Mesendoderm (in vitro differentiated cells): ENCODE measurements at regions not wholly inside any gene's neighbourhood (a gene's known extent, or its start where the extent isn't known, plus 50 kb on each side); places are given as distances from the start of the nearest gene placed in this dataset.

ENCODE experiments used
- DNase-seq: peaks from one replicate; pipeline ENCODE4 v3.0.0; 2013
- H2AK5ac ChIP-seq: 2 replicates; pipeline ENCODE4 v1.6.1; 2013; ENCODE audit warnings: low read length, inconsistent platforms
- H2BK120ac ChIP-seq: 2 replicates; pipeline ENCODE4 v1.6.1; 2013; ENCODE audit warnings: low read depth, mild to moderate bottlenecking, low read length, moderate library complexity, mixed read lengths
- H2BK15ac ChIP-seq: replicated peaks from 2 replicates; pipeline ENCODE4 v1.6.1; 2013; ENCODE audit warnings: low read depth, mild to moderate bottlenecking, moderate library complexity
- H2BK5ac ChIP-seq: 2 replicates; pipeline ENCODE4 v1.6.1; 2013; ENCODE audit warnings: low read length, inconsistent platforms
- H3K18ac ChIP-seq: 2 replicates; pipeline ENCODE4 v1.6.1; 2013; ENCODE audit warnings: mild to moderate bottlenecking, low read length, mixed read lengths
- H3K23ac ChIP-seq: one replicate; pipeline ENCODE4 v1.6.1; 2013; ENCODE audit warnings: low read length
- H3K27ac ChIP-seq: 2 replicates; pipeline ENCODE4 v1.5.1; 2013; ENCODE audit warnings: low read depth, mild to moderate bottlenecking, inconsistent platforms, low read length, moderate library complexity
- H3K27me3 ChIP-seq: 2 replicates; pipeline ENCODE4 v1.6.1; 2013; ENCODE audit warnings: low read length, control low read depth, mild to moderate bottlenecking, inconsistent platforms; ENCODE audit not compliant: insufficient read depth, poor library complexity
- H3K36me3 ChIP-seq: 2 replicates; pipeline ENCODE4 v1.6.1; 2013; ENCODE audit warnings: low read length, inconsistent platforms; ENCODE audit not compliant: control insufficient read depth, insufficient read depth
- H3K4ac ChIP-seq: one replicate; pipeline ENCODE4 v1.6.1; 2013; ENCODE audit warnings: low read depth, mild to moderate bottlenecking, low read length, moderate library complexity
- H3K4me1 ChIP-seq: 2 replicates; pipeline ENCODE4 v1.6.1; 2013; ENCODE audit warnings: low read depth, low read length, inconsistent platforms; ENCODE audit not compliant: control insufficient read depth
- H3K4me2 ChIP-seq: 2 replicates; pipeline ENCODE4 v1.6.1; 2013; ENCODE audit warnings: low read length
- H3K4me3 ChIP-seq: 2 replicates; pipeline ENCODE4 v1.5.1; 2013; ENCODE audit warnings: mild to moderate bottlenecking, low read length
- H3K56ac ChIP-seq: one replicate; pipeline ENCODE4 v1.6.1; 2013; ENCODE audit warnings: low read length
- H3K79me1 ChIP-seq: 2 replicates; pipeline ENCODE4 v1.6.1; 2013; ENCODE audit warnings: low read length, inconsistent platforms
- H3K79me2 ChIP-seq: 2 replicates; pipeline ENCODE4 v1.6.1; 2013; ENCODE audit warnings: mild to moderate bottlenecking, low read length; ENCODE audit not compliant: control insufficient read depth, insufficient read depth
- H3K9ac ChIP-seq: 2 replicates; pipeline ENCODE4 v1.6.1; 2013; ENCODE audit warnings: low read length, inconsistent platforms
- H4K5ac ChIP-seq: one replicate; pipeline ENCODE4 v1.6.1; 2013; ENCODE audit warnings: low read length
- H4K8ac ChIP-seq: one replicate; pipeline ENCODE4 v1.6.1; 2013; ENCODE audit warnings: low read depth, mild to moderate bottlenecking, control low read depth, low read length, moderate library complexity
- WGBS: extraction: QIAGEN DNeasy Blood & Tissue Kit; methylation state at CpG from one replicate; pipeline ENCODE4 v1.1.7; 2013; ENCODE audit warnings: low lambda C conversion rate, missing lambda C conversion rate; ENCODE audit not compliant: insufficient coverage; ENCODE audit errors: extremely low coverage; 5-methylcytosine and 5-hydroxymethylcytosine counted together

DNA sequence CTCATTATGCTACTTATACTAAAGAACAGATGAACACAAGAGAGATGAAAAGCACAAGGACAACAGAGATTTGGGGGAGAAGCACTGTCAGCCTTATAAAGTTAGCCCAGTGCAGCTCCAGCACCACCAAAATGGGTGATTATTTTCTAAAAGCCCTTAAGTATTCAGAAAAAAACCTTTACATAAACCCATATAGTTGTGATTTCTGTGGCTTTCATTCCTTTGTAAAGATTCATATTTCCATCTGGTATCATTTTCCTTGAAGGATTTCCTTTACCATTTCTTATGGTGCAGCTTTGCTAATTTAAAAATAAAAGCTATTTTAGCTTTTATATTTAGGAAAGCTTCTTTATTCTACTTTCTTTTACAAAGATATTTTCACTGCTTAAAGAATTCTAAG lies 311.0 kb downstream of the TMEM167A start:
- no peaks in the 10 kb centered on the region for H3K79me1 ChIP-seq
- no peak overlapping the region for H3K9ac ChIP-seq
- no peak overlapping the region for H2BK5ac ChIP-seq
- no peaks in the 10 kb centered on the region for H3K79me2 ChIP-seq
- H3K27ac ChIP-seq, result no peak overlapping the region
- no peaks in the 10 kb centered on the region for H3K36me3 ChIP-seq
- no peak overlapping the region for H2BK120ac ChIP-seq
- no peak overlapping the region for H4K8ac ChIP-seq
- no peaks in the 10 kb centered on the region for H3K4me1 ChIP-seq
- H2AK5ac ChIP-seq, result no peak overlapping the region
- no peak overlapping the region for H3K4ac ChIP-seq
- H3K4me2 ChIP-seq, result no peak overlapping the region
- H4K5ac ChIP-seq, result no peak overlapping the region
- H3K56ac ChIP-seq, result no peak overlapping the region
- H2BK15ac ChIP-seq, result no peak overlapping the region
- no peaks in the 10 kb centered on the region for H3K27me3 ChIP-seq
- no peak overlapping the region for H3K23ac ChIP-seq
- H3K18ac ChIP-seq, result no peak overlapping the region
- H3K4me3 ChIP-seq, result no peak overlapping the region
- no peak for DNase-seq

DNA sequence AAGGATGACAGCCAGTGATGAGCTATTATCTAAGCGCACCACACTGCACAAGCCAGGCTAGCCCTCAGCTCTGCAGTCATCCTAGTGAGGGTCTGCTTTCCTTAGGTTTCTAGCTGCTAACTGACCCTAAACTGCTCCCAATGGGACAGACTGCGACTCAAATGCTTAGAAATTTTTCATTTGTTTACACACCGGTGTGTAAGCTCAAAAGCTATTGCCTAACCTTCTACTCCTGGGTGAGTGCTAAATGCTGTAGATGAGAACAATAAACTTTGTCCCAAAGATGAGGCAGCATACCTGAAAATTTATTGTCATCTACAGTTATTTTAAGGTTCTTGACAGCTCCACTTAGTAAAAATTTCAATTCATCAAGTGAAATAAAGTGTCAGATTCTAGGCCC lies 311.4 kb downstream of the TMEM167A start:
- H4K5ac ChIP-seq, result no peak overlapping the region
- no peaks in the 10 kb centered on the region for H3K79me2 ChIP-seq
- no peak overlapping the region for H3K18ac ChIP-seq
- no peak overlapping the region for H3K4ac ChIP-seq
- H3K27me3 ChIP-seq, result no peaks in the 10 kb centered on the region
- H3K4me2 ChIP-seq, result no peak overlapping the region
- no peak overlapping the region for H3K27ac ChIP-seq
- H2BK15ac ChIP-seq, result no peak overlapping the region
- no peak overlapping the region for H3K23ac ChIP-seq
- no peak overlapping the region for H2AK5ac ChIP-seq
- DNase-seq, result no peak
- no peak overlapping the region for H2BK120ac ChIP-seq
- H3K56ac ChIP-seq, result no peak overlapping the region
- H3K4me1 ChIP-seq, result no peaks in the 10 kb centered on the region
- no peak overlapping the region for H3K4me3 ChIP-seq
- H2BK5ac ChIP-seq, result no peak overlapping the region
- no peaks in the 10 kb centered on the region for H3K79me1 ChIP-seq
- no CpG with 5 or more reads among the region's 3 CpGs for WGBS
- H3K36me3 ChIP-seq, result no peaks in the 10 kb centered on the region
- H3K9ac ChIP-seq, result no peak overlapping the region
- no peak overlapping the region for H4K8ac ChIP-seq

DNA sequence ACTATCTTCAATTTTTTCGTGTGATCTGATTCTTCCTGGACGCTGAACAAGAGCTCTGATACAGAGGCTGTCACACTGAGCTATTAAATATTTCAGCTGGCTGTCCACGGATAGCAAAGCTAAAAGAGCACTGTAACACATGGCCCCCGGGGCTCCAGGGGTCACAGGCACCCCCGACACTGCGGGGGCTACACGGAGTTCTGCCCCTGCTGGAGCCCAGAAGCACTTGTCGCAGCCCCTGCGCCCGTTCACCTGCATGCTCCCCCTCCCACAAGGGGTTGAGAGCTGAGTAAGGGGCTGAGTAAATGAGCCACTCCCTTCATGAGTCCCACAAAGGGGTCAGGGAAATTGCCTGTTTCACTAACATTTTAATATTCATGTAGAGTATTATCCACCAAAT lies 316.3 kb downstream of the TMEM167A start:
- no peak overlapping the region for H3K4me3 ChIP-seq
- WGBS, result no CpG with 5 or more reads among the region's 10 CpGs
- no peak overlapping the region for H2AK5ac ChIP-seq
- H3K36me3 ChIP-seq, result no peaks in the 10 kb centered on the region
- H2BK120ac ChIP-seq, result no peak overlapping the region
- no peak overlapping the region for H2BK5ac ChIP-seq
- no peak overlapping the region for H3K23ac ChIP-seq
- no peaks in the 10 kb centered on the region for H3K4me1 ChIP-seq
- no peak overlapping the region for H3K4me2 ChIP-seq
- no peaks in the 10 kb centered on the region for H3K79me1 ChIP-seq
- no peaks in the 10 kb centered on the region for H3K27me3 ChIP-seq
- H2BK15ac ChIP-seq, result no peak overlapping the region
- no peaks in the 10 kb centered on the region for H3K79me2 ChIP-seq
- H3K18ac ChIP-seq, result no peak overlapping the region
- no peak overlapping the region for H3K56ac ChIP-seq
- H4K8ac ChIP-seq, result no peak overlapping the region
- H4K5ac ChIP-seq, result no peak overlapping the region
- H3K4ac ChIP-seq, result no peak overlapping the region
- H3K27ac ChIP-seq, result no peak overlapping the region
- no peak overlapping the region for H3K9ac ChIP-seq
- DNase-seq, result no peak

DNA sequence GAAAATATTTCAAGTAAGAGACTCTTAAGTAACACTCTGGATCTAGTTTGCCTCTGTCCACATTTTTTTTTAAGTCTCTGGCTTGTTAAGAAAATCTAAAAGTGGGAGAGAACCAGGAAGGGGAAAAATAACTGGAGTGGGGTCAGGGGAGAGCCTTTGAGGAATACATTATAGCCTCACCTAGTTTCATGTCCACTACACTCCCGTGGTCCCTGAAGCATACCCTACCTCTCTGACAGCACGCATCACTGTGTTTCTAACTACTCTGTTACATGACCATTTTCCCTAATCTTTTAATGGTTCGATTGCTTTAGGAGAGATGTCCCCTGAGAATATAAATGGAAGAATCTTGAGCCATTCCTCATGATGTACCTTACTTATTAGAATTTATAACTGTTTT lies 318.3 kb downstream of the TMEM167A start:
- Histone ChIP-seq H2BK5ac (no peak overlapping the region), H3K56ac (no peak overlapping the region), H3K4me2 (no peak overlapping the region), H2BK15ac (no peak overlapping the region), H4K8ac (no peak overlapping the region), H3K23ac (no peak overlapping the region), H4K5ac (no peak overlapping the region), H2BK120ac (no peak overlapping the region), H2AK5ac (no peak overlapping the region), H3K79me2 (no peaks in the 10 kb centered on the region), H3K36me3 (no peaks in the 10 kb centered on the region), H3K27me3 (no peaks in the 10 kb centered on the region), H3K4ac (no peak overlapping the region), H3K9ac (no peak overlapping the region), H3K4me1 (no peaks in the 10 kb centered on the region), H3K79me1 (no peaks in the 10 kb centered on the region), H3K27ac (no peak overlapping the region), H3K18ac (no peak overlapping the region), H3K4me3 (no peak overlapping the region)
- no CpG with 5 or more reads among the region's 3 CpGs for WGBS
- no peak for DNase-seq

DNA sequence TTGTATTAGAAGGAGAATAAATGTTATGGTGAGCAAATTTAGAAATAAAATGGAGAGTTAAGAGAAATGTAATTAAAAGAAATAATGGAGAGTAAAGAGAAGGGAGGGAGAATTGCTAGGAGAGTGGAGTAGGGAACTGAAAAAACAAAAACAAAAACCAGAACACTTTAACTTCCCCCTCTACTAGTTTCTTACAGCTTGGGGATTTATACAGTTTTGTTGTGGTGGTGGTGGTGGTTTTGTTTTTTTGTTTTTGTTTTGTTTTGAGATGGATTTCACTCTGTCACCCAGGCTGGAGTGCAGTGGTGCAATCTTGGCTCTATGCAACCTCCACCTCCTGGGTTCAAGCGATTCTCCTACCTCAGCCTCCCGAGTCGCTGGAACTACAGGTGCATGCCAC lies 322.4 kb downstream of the TMEM167A start:
- Histone ChIP-seq H3K79me1 (no peaks in the 10 kb centered on the region), H2AK5ac (no peak overlapping the region), H3K27ac (no peak overlapping the region), H3K4me2 (no peak overlapping the region), H3K36me3 (no peaks in the 10 kb centered on the region), H3K4me1 (no peaks in the 10 kb centered on the region), H3K27me3 (no peaks in the 10 kb centered on the region), H2BK5ac (no peak overlapping the region), H2BK120ac (no peak overlapping the region), H4K8ac (no peak overlapping the region), H4K5ac (no peak overlapping the region), H3K56ac (no peak overlapping the region), H2BK15ac (no peak overlapping the region), H3K9ac (no peak overlapping the region), H3K23ac (no peak overlapping the region), H3K4ac (no peak overlapping the region), H3K79me2 (no peaks in the 10 kb centered on the region), H3K4me3 (no peak overlapping the region), H3K18ac (no peak overlapping the region)
- no peak for DNase-seq
- WGBS, result no CpG with 5 or more reads among the region's 3 CpGs

DNA sequence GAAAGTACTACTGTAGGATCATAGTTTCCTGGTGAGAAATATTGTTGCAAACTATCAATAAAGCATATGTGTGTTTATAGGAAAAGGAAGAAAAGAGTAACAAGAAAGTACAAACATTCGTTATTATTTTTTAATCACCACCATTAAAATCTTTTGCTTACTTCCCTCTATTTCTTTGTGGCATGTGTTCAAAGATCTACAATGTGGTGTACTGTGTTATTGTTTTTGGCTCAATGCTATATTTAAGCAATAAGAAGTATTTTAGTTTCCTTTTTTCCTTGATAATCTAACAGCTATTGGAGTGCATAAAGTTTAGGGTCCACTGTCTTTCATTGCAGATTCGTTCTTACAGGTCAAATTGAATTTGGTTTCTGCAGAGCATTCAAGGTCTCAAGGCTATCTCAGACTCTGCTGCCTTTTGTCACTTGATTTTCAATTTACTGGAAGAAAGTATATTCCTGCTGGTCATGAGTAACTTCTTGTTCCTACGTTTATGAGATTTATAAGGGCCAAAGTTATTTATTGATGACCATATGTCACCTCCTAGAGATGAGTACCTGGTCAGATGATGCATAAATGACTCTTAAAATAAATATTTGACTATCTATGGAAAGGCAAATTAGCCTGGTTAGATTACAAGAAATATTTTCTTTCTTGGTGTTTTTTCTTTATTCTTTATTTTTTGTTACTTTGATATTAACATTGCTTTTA lies 323.0 kb downstream of the TMEM167A start:
- Histone ChIP-seq H3K4me2 (no peak overlapping the region), H4K5ac (no peak overlapping the region), H3K4me1 (no peaks in the 10 kb centered on the region), H3K56ac (no peak overlapping the region), H3K4me3 (no peak overlapping the region), H3K79me1 (no peaks in the 10 kb centered on the region), H2BK5ac (no peak overlapping the region), H3K9ac (no peak overlapping the region), H4K8ac (no peak overlapping the region), H2BK15ac (no peak overlapping the region), H3K79me2 (no peaks in the 10 kb centered on the region), H2AK5ac (no peak overlapping the region), H3K36me3 (no peaks in the 10 kb centered on the region), H3K4ac (no peak overlapping the region), H3K27me3 (no peaks in the 10 kb centered on the region), H3K23ac (no peak overlapping the region), H2BK120ac (no peak overlapping the region), H3K18ac (no peak overlapping the region), H3K27ac (no peak overlapping the region)
- WGBS, result no CpG with 5 or more reads among the region's 3 CpGs
- DNase-seq, result no peak
